ENCODE measurements at regions not wholly inside any gene's neighbourhood (a gene's known extent, or its start where the extent isn't known, plus 50 kb on each side); places are given as distances from the start of the nearest gene placed in this dataset.
"Not testable (repeated sequence)": the region's sequence is repeated elsewhere in the genome, so short reads cannot be mapped to it uniquely, and the experiment has no call there.

DNA sequence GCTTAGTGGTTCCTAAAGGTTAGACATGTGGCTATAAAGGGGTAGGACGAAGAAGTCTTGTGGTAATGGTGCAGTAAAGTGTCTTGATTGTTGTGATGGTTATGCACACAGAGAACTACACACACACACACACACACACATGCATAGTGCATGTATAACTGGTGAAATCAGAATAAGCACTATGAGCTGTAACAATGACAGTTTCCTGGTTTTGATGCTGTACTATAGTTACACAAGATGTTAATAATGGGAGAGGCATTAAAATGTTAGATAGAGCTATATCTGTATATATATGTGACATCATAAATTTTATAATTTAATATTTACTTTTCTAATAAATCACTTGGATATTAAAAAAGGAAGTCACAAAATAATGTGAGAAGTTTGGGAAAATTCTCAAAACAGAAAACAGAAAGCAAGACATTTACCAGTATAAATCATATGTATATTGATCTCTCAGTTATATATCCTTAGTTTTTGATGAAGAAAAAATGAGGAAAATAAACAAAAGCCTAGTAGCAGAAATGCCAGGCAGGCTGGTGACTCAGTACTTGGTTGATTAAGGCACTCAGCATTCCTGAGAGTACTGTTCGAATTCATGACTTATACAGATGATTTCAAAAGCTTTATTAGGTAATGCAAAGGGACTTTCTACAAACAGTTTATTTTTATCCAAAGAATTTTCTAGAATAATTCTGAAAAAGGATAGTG is 350.5 kb upstream of the DAB2 start:
- no peak for DNase-seq

DNA sequence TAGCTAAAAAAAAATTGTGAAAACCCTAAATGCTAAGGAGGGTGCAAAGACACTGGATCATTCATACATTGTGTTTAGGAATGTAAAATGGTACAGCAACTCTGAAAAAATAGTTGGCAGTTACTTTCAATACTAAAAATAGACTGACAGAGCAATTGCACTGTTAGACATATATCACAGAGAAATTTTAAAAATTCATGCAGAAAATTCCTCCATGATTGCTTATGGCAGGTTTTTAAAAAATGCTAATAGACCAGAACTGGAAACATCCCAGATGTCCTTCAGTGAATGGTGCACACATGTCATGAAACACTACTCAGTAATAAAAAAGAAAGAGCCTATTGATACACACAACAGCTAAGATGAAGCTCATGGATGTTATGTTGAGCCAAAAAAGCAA is 349.8 kb upstream of the DAB2 start:
- DNase-seq = no peak

DNA sequence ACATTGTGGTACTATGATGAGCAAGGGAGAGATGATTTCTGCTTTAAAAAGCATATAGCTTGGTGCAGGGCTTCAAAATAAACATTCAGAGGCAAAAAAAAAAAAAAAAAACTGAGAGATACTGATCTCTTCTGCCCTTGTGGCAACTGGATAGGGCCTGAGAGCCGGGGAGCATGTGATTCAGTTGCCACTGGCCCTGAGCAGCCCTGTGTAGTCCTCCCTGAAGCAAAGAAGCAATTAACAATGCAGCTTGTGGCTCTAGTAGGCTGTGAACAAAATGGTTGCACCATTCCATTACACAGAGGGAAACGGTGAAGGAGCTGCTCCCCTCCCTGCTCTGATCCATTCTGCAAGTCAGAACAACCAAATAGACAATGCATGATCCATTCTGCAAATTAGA is 347.5 kb upstream of the DAB2 start:
- no peak for DNase-seq

DNA sequence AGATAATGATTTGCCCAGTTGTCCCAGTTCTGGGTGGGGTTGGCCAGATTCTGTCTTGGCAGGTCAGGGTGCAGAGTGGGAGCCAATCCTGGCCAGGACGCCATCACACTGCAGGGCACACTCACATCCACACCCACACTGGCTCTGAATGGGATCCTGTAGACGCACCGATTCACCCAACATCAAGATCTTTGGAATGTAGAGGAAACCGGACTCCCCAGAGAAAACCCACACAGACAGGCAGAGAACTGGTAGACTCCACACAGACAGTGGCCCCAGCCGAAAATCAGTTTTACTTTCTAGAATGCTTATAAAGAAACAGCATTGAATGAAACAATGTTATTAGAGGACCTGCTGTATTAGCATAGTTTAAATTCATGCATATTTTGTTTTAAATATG is 343.1 kb upstream of the DAB2 start:
- no peak for DNase-seq

DNA sequence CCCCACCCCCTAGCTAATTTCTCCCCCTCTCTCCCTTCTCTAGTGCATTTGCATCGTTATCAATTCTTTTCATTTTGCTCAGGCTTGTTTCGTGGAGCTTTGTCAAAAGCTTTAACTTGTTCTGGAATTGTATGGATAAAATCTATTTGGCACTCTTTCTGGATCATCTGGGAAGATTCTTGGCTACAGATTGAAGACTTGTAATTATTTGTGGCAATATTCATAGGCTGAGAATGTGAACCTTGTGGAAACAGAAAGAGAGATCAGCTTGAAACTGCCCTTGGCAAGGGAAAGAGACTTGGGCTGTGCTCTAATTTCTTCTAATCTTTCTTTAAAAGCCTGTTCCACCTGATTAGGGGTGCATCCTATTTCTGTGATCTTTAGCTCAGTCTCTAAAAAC is 340.6 kb upstream of the DAB2 start:
- DNase-seq = no peak

DNA sequence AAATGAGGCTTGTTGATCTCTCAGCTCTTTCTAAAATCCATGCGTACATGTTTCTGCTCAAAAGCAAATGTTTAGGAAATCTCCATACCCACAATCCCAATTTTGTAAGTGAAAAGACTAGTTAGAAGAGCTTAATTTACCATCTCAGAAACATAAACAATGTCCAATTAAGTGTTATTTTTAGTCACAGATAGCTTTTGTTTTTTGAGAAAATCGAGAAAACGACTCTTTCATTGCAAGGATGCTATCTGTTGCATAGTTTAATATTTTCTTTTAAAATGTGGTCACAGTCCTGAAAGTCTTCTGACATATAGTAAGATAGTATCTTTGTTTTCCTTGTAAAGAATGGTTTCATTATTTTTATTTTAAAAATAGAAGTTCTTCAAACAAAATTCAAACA is 338.0 kb upstream of the DAB2 start:
- no peak for DNase-seq

DNA sequence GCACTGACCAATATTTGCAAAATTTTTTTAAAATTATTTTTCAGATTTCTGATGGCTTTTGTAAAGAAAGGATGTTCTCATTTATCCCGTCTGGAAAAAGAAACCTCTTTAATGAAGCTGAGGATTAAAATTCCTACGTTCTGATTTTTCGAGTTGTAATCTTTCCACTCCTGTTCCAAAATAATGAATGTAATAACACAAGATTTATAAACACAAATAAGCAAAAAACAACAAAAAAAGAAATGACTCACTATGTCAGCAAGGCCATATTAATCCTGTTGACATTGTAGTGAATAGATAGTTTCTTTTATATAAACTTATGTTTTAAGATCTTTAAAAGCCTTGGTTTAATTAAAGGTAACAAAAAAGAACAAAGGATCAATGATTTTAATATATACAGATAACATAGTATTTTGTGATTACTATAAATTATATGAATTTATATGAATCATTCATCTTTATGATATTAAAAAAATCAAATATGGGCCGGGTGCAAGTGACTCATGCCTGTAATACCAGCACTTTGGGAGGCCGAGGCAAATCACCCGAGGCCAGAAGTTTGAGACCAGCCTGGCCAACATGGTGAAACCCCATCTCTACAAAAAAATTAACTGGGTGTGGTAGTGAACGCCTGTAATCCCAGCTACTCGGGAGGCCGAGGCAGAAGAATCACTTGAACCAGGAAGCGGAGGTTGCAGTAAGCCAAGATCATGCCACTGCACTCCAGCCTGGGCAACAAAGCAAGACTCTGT is 336.6 kb upstream of the DAB2 start:
- DNase-seq = no peak

DNA sequence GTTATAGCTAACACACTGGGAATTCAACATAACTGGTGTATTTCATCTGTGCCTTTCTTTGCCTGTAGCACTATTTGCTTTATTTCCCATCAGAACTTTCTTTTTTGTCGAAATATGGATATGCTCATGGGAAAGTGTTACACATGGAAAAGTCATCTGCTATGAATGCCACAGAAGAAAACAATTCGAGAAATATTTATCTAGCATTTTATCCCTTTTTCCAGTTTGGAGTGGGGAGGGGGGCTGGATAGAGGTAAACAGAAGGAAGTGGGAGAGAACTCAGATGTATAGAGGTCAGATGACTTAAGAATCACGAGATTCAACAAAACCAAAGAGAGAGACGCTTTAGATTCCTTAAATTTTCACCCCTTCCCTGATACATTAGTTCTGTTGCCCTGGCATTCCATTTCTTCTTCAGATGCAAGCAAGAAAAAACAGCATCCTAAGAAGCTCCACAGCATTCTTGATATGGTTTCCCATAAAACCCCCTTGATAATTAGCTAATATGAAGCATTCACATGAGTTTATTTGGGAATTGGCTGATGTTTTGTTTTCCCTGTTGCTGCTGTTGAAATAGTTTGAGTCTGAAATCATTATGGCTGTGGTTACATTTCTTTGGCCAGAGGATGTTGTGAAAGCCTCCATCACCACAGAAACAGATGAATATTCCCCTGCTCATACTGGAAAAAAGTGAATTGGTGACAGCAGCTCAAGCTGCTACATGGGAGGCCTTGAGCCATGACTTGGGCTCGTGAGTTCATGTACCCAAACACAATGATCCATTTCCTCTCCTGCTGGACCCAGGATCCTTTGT is 335.8 kb upstream of the DAB2 start:
- DNase-seq = no peak

DNA sequence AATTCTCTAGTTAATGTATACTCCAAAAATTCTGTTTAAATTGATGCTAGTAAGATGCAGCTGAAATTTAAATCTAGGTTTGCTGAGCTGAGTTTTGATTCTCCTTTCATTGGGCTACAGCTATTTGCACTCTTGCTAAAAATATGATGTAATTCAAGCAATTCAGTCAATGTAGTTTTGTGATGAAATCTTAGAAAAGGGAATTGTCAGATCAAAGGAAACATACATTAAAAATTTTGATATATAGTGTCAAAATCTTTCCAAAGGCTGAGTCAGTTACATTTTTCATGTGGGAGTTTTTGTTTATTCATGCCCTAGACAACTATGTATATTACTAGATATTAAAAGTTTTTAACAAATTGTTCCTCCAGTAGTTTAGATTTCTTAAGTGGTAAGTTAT is 334.9 kb upstream of the DAB2 start:
- DNase-seq = no peak

DNA sequence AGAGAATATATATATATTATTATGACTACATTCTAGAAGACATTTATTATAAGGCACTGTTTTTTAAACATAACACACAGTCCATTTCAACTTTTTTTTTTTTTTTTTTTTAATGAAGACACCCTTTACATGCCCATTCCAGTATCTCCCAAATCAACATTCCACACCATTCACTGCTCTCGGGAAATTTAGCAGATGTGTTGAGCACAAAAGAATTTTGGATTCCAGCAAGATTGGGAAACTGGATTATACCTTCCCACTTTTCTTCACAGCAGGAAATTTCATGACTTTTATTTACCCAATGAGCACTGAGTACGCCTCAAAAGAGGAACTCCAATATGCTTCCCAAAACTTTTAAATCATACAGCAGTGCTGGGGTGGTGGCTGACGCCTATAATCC is 333.6 kb upstream of the DAB2 start:
- no peak for DNase-seq

DNA sequence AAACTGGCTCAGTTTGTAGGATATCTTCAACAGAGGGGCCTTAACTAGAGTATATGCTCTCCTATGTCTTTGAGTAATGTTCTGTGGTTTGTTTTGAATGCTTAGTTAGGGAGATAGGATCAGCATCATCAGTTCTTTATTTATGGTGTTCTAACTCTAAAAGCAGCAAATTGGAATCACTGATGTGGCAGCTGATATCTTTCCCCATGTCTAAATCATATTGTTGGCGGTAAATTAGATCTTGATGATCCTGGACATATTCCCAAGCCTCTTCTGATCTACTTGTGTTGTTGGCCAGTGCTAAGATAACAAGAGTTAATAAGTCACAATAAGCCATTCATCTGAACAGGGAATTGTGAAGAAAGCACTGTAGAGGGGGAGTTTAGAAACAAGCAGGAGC is 332.4 kb upstream of the DAB2 start:
- DNase-seq = no peak

DNA sequence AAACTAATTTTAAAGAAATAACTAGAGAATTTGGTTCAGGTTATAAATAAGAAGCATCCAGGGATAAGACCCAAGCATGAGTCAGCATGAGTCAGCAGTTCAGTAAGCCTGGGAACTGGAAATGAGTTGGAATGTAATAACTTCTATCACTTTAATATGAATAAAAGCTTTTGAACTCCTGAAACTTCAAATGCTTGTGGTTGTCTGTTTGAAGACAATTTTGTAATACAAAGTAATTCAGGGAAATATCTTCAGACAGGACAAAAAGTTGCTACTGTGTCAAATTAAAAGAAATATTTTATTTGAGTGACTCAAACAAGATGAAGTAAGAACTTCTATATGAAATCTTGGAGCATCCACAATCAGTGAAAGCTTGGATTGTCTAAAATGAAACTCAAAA is 331.2 kb upstream of the DAB2 start:
- no peak for DNase-seq

DNA sequence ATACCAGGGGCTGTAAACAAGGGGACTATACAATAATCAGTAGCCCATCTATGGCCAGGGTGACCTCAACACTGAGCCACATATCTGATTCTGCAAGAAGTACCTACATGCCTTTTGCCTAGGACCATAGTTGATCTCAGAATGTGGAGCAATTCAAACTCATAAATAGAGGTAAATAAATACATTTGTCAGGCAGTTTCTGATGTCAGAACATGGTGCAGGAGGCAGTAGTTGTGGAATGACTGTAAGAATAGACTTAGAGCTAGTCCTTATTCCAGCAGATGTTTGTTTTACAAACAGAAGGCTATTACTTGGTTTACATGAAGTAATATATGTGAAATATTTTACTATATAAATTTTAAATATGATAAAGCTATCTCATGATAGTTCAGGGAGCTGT is 330.7 kb upstream of the DAB2 start:
- DNase-seq = no peak

DNA sequence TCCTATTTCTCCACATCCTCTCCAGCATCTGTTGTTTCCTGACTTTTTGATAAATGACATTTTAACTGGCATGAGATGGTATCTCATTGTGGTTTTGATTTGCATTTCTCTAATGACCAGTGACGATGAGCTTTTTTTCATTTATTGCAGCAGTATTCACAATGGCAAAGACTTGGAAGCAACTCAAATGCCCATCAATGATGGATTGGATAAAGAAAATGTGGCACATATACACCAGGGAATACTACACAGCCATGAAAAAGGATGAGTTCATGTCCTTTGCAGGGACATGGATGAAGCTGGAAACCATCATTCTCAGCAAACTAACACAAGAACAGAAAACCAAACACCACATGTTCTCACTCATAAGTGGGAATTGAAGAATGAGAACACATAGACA is 329.0 kb upstream of the DAB2 start:
- not testable (repeated sequence) for DNase-seq

DNA sequence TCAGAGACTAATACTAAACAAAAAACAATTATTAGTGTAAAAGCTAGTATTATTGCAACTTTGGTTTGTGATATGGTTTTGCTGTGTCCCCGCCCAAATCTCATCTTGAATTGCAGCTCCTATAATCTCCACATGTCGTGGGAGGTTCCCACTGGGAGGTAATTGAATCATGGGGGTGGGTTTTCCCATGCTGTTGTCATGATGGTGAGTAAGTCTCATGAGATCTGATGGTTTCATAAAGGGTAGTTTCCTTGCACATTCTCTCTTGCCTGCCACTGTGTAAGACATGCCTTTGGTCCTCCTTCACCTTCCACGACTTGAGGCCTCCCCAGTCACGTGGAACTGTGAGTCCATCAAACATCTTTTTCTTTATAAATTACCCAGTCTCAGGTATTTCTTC is 325.9 kb upstream of the DAB2 start:
- no peak for DNase-seq

DNA sequence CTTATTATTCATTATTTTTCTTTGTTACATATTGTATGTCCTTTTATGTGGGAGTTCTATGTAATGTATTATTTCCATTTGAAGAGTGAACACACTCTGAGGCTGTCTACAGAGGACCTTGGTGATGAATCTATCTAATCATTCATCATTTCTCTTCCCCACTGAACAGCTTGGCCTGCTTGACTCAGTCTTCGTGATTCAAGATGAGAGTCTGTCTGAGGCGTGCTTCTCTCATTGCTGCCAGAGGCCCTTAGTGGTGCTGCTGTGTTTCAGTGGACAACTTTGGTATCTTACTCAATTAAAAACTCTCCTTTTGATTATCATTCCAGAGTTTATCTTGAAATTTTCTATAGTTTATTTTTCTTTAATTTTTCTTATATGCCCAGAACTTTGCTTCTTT is 318.1 kb upstream of the DAB2 start:
- no peak for DNase-seq

DNA sequence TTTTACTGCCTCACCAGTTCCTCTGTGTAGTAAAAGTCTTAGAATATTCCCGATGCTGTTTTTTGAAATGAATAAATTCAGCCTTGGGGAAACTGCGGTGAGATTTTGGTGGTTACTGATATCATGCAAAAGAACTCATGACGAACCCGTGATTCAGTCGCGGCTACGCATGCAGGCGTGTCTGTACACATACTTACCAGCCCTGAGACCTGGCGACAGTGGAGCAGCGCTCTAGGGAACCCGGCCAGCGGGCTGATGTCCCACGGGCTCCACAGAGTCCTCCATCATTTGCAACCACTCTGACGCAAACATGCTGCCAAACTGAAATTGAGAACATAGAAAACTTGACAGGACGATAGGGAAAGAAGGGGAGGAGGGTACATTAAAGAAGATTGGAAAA is 315.6 kb upstream of the DAB2 start:
- no peak for DNase-seq

DNA sequence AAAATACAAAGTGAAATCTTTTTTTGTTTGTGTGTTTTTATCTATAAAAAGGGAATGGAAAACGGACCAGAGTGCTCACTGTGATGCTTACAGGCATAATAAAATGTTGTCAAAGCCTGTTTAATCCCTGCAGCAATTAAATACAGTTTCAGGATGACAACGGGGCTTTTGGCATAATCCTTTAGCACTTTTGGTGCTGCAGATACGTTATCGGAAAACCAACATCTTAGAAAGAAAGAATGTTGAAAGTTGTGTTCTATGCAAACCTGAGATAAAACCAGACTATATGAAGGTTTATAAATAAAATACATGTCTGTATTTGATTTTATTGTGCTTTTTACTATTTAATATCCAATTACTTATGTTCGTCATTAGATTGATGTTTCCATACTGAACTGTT is 307.4 kb upstream of the DAB2 start:
- no peak for DNase-seq

DNA sequence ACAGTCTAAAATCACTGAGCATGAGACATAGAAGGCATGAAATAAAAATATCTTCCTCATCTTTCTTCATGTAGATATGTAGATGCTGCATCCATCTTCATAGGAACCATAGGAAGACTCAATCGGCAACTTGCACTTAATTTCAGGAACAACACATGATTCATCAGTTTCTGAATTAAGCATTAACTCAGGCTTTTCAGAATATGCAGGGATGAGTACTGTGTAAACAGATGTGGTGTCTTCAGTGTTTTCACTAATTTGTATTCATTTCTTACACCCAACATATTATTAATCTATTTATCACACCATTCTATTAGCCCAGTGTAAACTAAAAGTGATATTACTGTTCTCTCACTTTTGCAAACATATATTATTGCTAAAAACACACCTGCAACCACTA is 305.9 kb upstream of the DAB2 start:
- no peak for DNase-seq

DNA sequence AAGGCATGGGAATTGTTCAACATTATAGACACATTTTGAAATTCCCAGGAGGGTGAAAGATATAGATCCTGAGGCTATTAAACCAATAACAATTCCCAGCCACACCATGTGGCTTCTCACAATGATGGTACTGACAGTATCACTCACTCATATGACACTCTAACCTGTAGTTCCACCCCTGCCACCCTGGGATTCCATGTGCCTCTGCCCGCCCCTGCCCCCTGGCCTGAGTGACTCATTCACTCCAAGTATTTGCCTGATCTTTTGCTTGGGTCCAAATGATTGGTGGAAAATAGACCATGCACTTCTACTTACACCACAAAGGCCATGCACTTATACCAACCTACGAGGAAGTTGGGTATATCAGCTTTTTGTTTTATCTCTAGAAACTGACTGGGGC is 305.2 kb upstream of the DAB2 start:
- DNase-seq = no peak

DNA sequence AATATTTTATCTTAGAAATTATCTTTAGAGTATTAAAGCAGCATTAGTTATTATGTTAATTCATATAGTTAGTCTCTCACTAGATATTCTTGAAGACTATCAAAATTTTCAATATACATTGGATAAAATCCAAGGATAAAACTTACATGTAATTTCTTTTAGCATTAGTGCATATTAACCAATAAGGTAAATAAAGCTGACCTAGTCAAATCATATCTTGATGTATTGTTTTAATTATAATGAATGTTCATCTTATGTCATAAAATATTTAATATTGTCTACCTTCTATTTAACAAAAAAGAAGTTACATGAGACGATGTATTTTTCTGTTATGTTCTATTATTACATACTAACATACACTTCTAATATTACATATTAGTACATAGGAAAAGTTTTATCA is 301.7 kb upstream of the DAB2 start:
- no peak for DNase-seq

DNA sequence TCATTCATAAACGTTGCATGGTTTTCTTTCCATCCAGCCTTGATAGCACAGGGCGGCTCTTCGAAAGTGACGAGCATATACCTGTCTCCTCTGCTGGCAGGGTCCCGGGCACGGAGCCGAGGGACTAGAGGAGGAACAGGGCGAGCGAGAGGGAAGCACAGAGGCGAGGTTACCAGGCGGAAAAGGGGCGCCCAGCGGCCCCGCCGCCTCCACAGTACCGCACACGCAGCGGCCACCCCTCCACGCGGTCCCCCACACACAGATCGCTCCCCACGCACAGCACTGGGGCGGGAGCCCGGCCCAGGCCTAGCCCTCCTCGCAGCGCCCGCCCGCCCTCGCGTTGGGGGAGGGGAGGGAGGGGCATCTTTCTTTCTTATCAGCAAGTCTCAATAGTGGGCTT is 296.6 kb upstream of the DAB2 start:
- DNase-seq = no peak

DNA sequence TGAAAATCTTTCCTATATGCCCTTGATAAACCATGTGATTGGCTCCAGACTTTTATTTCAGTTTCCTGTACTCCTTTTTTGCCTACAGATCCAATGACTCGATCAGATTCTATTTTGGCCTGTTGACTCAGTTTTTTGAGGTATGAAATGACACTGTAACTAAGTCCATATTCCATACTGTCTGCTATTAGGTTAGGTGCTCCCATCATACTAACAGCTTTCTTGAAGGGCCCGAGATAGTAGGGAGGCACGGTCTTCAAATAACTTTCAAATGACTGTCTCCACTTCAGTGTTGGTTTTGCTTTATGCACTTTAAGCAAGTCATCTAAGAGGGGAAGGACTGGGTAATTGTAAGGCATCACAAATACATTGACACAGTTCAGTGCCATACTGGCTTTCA is 295.4 kb upstream of the DAB2 start:
- no peak for DNase-seq
